Retinal pigment epithelial cell (primary cell): ENCODE measurements at regions not wholly inside any gene's neighbourhood (a gene's known extent, or its start where the extent isn't known, plus 50 kb on each side); places are given as distances from the start of the nearest gene placed in this dataset.

ENCODE experiments used
- DNase-seq: peaks from one replicate; pipeline ENCODE4 v3.0.0-alpha.2; 2010; ENCODE audit warnings: low read depth
- H3K4me3 ChIP-seq: 2 replicates; pipeline ENCODE4 v1.5.1; 2011; ENCODE audit warnings: mild to moderate bottlenecking, low read length, control low read depth, moderate library complexity
- TF ChIP-seq, protein P1 (sequence below): conservative IDR thresholded peaks from 2 replicates; pipeline ENCODE4 v1.5.1; 2011; ENCODE audit warnings: low read depth, low read length, control low read depth, inconsistent platforms

DNA sequence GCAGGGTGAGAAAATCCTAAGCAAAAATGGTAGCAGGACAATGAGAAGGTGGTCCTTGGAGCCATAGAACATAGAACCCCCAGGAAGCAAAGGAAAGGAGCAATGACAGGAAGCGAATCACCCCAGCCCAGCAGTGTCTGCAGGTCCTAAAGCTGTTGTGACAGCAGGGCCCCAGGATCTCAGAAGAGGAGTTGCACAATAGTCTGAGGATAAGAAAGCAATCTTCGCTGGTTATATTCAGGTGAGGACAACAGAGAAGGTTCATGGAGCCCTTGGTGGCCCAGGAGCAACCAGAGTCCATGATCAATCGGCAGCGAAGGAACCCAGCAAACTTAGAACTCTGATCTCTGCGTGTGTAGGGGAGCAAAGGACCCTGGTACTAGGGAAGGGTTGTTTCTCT lies 234.8 kb upstream of the IRX2 start:
- no peak for DNase-seq
- H3K4me3 ChIP-seq = no peak overlapping the region
- TF ChIP-seq, protein P1, sequence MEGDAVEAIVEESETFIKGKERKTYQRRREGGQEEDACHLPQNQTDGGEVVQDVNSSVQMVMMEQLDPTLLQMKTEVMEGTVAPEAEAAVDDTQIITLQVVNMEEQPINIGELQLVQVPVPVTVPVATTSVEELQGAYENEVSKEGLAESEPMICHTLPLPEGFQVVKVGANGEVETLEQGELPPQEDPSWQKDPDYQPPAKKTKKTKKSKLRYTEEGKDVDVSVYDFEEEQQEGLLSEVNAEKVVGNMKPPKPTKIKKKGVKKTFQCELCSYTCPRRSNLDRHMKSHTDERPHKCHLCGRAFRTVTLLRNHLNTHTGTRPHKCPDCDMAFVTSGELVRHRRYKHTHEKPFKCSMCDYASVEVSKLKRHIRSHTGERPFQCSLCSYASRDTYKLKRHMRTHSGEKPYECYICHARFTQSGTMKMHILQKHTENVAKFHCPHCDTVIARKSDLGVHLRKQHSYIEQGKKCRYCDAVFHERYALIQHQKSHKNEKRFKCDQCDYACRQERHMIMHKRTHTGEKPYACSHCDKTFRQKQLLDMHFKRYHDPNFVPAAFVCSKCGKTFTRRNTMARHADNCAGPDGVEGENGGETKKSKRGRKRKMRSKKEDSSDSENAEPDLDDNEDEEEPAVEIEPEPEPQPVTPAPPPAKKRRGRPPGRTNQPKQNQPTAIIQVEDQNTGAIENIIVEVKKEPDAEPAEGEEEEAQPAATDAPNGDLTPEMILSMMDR = no peak

GRCh38 chr5:2985718-2986117 lies 234.2 kb upstream of the IRX2 start:
- TF ChIP-seq, protein P1 = no peak
- DNase-seq = no peak

DNA sequence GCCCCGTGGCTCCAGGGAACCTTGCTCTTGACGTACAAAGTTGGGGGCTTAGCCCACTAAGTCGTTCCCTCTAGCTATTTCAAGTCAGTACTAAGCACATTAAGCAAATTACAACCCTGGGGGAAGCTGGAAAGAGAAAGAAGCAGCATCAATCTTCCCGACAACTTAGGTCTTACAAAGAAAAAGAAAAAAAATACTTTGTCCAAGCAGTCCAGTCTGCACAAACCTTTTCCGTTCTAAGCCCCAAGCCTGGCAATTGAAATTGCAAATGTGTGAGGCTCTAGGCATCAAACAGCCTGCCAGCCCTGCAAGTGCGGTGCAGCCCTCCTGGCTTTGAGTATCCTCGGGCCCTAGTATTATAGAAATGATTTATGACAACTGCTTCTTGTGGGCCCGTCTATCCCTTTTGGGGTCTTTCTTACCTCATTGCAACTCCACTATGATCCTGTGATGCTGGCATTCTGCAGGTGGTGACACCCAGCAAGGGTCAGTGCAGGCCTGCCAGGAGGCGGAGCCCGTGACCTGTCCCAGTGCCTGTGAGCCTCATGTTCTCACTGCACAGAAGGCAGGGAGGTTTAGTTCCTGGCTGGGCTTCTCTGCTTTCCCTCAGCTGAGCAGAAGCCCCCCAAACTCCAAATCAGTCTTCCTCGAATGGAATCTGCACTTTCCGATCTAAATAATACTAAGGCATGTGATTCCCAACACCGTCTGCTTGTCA lies 232.3 kb upstream of the IRX2 start:
- no peak for DNase-seq
- TF ChIP-seq, protein P1 = no peak
- no peak overlapping the region for H3K4me3 ChIP-seq

More at GRCh38 chr5:2985718-2986117, 234.2 kb upstream of the IRX2 start:
- H3K4me3 ChIP-seq = no peak overlapping the region

- no peak overlapping the region for H3K4me3 ChIP-seq
- TF ChIP-seq, protein P1 = no peak
- DNase-seq = no peak
Measured at GRCh38 chr5:2981652-2982051, 230.2 kb upstream of the IRX2 start.

DNA sequence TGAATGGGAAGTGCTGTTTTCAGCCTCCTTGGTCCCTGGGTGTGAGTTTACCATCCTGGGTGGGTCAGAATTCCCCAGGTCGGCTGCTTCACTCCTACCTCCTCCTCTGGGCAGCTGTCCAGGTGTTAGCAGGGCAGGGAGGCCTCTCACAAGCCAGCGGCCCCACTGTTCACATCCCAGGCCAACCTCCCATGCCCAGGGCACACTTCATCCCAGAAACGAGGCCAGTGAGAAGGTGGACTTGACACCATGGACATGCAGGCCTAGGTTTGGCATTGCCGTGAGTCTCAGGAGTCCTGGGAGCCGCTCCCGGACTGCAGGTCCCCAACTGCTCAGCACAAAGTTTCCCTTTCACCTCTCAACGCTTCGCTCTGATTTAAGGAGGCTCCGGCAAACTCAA lies 229.6 kb upstream of the IRX2 start:
- TF ChIP-seq, protein P1 = no peak
- no peak for DNase-seq
- no peak overlapping the region for H3K4me3 ChIP-seq

DNA sequence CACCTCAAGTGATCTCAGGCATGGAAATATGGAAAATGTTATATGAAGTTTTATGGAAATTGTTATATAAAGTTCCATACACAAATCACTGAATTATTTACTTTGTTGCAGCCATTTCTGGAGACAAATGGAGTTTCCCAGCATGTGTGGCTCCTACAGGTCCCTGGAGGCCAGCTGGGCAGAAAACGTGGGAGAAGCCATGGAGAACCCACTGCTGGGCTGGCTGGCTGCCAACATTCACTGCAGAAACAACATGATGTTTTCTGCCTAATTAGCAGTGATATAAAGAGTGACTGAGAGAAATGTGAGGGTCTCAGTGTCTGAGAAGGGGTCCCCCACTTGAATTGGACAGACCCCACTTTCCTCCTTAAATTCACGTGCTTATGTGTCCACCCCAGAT lies 208.8 kb upstream of the IRX2 start:
- TF ChIP-seq, protein P1 = no peak
- no peak overlapping the region for H3K4me3 ChIP-seq
- DNase-seq = no peak

DNA sequence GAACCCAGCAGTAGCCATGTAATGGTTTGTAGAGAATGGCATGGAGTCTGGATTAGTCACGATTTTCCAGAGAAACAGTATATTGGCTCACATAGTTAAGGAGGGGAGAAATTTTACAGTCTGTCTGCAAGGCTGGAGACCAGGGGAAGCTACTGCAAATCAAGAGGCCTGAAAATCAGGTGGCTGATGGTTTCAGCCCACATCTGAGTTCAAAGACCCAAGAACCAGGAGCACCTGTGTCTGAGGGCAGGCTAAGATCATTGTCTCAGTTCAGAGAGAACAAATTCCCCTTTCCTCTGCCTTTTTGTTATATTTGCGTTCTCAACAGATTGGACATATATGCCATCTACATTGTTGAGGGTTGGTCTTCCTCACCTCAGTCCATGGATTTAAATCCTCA lies 207.5 kb upstream of the IRX2 start:
- no peak for DNase-seq

More for the DNA sequence above, 207.5 kb upstream of the IRX2 start:
- H3K4me3 ChIP-seq = no peak overlapping the region
- TF ChIP-seq, protein P1 = no peak
